Stimulated activated CD8-positive, alpha-beta memory T cell treated with anti-CD3 and anti-CD28 coated beads, Interleukin-15, amount 100 ng/mL, for 24 hours (primary cell): ENCODE measurements at regions not wholly inside any gene's neighbourhood (a gene's known extent, or its start where the extent isn't known, plus 50 kb on each side); places are given as distances from the start of the nearest gene placed in this dataset.
"Not testable (repeated sequence)": the region's sequence is repeated elsewhere in the genome, so short reads cannot be mapped to it uniquely, and the experiment has no call there.

Experiments
- DNase-seq: peaks from one replicate; pipeline ENCODE4 v3.0.0-alpha.2; 2020; ENCODE audit warnings: low read depth

DNA sequence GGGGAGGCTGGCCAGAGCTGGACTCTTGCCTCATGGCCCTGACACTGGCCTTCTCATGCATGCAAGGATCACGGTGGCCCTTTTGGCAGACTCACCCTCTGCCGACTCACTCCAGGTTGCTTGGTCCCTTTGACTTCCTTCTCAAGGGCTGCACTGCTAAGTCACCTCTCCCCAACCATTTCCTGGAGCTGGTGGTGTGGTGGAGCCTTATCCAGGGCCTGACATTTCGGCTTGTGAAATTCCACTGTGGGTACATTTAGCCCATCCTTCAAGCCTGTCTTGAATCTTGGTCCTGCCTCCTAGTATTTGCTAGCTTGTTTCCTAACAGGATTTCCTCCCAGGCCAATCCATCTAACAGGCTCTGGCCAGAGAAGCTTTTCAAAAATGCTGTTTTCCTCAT is 52.6 kb upstream of the JUN start:
- DNase-seq: no peak

DNA sequence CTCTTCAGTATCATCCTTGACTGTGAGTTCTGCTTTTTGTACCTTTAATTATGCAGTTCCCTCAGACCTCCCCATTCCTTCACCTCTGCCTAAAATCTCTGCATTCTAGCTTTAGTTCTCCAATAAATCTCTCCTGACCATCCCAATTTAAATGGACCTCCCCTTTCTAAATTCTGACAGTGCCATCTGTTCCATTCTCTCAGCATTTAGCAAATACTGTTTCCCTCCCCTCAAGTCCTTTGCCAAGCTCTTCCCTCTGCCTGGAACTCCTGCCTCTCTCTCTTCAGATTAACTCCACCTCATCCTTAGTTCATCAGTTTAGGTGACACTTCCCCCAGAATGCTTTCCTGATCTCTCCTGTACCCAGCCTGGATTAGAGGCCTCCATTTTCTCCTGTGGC is 54.0 kb upstream of the JUN start:
- DNase-seq: no peak

- DNase-seq: no peak
Measured at GRCh38 chr1:58839147-58839795, 55.4 kb upstream of the JUN start.

DNA sequence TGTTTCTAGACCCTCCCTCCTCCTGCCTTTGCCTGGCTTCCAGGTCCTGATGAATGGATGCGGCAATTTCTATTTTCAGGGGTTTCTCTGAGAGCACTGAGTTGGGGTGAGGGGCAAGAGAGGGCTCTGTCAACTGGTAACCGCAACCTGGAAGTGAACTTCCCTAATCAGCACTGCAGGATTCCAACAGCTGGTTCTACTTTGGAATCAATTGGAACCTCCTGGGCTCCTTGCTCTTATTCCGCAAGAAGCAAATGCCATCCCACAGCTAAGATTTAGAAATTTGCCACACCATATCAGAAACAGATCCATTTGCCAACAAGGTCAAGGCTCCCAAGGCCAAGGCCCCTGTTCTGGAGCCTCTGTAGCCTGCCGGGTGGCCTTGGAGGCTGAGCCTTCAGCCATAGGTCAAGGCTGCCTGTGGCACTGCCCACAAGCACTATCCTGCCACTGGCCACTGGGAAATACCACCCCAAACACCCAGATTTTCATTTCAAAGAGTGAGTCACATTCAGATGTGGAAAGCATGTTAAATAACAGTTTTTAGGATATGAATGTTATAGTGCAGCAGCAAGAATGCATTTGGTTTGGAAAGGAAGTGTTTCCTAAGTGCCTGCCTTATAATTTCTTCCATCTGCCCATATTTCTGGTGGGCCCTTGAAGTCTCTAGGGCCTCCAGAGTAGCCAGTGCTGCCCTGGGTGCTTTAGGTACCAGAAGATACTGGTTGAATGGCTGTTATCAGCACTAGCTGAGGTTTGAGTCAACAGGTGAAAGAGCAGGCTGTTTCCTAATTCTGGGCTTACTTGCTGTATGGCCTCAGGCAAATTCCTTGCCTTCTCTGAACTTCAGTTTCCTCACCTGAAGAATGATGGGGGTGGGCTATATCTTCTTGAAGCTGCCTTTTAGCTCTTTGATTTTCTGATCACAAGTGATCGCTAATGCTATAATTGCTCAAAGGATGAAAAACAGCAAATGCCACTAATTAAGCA is 56.3 kb upstream of the JUN start:
- DNase-seq: no peak

GRCh38 chr1:58841455-58841854 is 57.6 kb upstream of the JUN start:
- no peak for DNase-seq

GRCh38 chr1:58842941-58843340 is 59.1 kb upstream of the JUN start:
- no peak for DNase-seq

DNA sequence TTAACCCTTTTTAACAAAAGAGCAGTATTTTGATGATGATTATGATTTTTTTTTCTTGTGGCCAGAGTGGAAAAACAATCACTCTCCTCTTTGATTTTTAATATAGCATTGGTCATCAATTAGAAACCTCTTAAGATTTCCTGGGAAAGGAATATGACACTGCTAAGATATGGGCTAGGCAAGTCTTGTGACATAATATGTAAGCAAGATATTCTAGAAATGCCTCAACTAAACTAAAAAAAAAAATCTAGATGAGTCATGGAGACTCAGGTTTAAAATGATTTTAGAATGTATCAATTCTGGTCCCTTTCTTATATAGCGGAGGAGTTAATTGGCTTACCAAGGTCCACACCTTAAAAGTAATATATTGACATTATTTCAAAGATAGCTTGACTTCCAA is 60.3 kb upstream of the JUN start:
- no peak for DNase-seq

DNA sequence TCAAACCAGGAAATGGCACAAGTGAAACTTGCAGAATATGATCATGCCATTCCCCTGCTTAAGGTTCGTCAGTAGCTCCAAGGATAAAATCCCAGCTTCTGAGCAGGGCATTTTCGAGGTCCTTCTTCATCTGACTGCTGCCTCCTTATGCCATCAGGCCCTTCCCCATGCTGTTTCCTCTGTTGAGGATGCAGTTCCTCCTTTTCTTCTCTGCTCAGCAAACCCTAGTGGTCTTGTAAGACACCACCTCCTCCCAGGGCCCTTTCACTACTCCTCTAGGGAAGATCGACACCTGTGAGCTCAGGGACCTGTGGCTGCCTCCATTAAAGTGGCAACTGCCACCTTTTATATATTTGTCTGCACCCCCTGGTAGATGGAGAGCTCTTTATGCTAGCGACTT is 62.1 kb upstream of the JUN start:
- no peak for DNase-seq

GRCh38 chr1:58848818-58849411 is 65.1 kb upstream of the JUN start:
- no peak for DNase-seq

DNA sequence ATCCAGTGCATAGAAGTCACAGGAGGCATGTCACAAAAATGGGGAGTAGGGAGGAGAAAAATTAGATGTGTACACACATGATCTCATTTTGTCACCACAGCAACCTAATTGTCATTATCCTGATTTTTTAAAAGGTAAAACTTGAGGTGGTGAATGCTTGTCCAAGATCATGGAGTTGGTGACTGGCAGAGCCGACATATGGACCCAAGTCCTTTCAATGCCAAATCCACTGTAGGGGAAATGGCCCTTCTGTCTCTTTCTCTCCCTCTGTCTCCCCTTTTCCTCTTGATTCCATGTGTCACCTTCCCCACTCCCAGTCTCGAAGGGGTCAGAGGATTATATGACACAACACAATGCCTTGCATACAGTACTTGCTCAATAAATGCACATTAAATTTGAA is 65.7 kb upstream of the JUN start:
- no peak for DNase-seq

- DNase-seq: no peak
Measured at GRCh38 chr1:58850636-58851035, 66.8 kb upstream of the JUN start.

DNA sequence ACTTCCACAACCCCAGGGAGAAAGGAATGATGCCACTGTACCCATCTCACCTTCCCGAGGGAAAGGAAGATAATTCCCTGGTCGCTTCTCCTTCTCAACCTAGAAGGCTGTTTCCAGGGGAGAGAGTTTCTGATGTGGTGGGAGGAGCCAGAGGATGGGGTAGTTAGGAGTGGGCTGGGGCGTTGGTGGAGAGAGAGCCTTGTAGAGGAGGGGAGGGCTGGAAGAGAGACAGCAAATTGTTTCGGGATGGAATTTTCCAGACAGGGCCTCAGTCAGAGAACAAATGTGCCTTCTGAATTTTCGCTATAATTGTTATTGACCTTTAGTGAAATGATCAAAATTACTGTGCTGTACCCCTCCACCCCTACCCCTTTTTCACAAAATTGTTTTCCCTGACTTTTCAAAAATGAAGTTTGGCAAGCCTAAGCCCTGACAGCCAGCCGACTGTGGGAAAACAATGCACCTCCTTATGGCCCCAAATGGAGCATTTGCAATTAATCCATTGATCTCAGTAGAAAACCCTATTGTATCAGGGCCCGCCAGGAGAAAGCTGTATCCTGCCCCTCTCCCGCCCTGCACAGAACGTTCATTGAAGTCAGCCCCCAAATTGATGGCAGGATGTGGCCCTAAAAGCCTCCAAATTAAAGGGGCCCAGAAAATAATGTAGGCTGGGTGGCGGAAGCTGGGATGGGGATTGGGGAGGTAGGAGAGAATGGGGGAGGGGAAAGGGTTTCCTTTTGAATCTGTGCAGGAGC is 69.1 kb upstream of the JUN start:
- DNase-seq: no peak

DNA sequence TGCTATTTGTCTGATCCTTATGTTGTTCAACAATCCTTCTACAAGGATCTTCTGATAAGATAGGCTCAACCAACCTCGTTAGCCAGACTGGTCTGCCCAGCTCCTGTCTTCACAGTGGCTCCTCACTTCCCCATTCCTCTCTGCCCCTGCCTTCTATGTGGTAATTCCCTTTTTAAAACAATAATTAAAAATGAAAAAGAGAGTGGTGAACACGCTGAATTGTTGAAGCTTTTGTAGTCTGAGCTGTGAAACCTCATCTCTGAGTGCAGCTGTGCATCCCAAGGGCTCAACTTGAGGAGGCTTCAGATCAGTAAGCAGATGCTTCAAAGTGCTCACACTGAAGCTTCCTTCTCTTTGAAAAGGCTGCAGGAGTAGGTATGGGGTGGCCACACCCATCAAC is 70.7 kb upstream of the JUN start:
- DNase-seq: no peak

GRCh38 chr1:58855274-58856165 is 71.7 kb upstream of the JUN start:
- no peak for DNase-seq

- DNase-seq: not testable (repeated sequence)
Measured at GRCh38 chr1:58856281-58856680, 72.4 kb upstream of the JUN start.

GRCh38 chr1:58857680-58858673 is 74.1 kb upstream of the JUN start:
- no peak for DNase-seq

DNA sequence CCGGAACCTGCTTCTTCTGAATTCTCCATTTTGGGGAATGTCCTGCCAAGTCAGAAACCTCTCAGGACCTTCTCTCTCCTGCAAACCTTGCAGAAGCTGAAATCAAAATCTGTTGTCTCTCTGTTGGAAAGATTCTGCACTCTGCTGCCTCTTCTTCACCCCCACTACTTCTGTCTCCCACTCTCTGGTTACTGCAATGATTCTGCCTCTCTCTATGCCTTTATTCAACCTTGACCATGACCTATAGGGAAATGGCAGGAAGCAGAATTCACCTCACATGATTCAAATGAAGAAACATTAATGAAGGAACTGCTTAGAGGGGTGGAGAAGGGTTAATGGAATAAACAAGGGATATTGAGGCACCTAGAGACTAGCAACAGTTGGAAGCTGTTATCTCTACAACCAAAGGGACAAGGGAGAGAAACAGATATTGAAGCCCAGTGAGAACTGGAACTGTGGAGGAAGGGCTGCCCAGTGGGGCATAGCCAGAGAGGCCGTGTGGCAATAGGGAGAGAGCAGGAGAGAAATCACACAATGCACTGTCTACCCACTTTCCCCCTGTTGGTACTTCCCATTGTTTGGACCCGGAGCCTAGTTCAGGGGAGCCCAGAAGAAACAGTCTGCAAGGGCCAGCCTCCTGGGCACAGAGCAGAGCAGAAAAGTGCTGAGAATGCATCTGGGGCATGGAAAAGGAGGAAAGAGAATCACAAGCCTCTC is 76.1 kb upstream of the JUN start:
- DNase-seq: no peak

GRCh38 chr1:58861076-58861475 is 77.2 kb upstream of the JUN start:
- DNase-seq: no peak

- no peak for DNase-seq
Measured at GRCh38 chr1:58861506-58861905, 77.7 kb upstream of the JUN start.
